DMS114 treated with DMSO at 0.1 percent for 48 hours (cell line): ENCODE measurements at regions not wholly inside any gene's neighbourhood (a gene's known extent, or its start where the extent isn't known, plus 50 kb on each side); places are given as distances from the start of the nearest gene placed in this dataset.

Experiments used
- DNase-seq: peaks from one replicate; lab custom pipeline; 2025; ENCODE audit not compliant: unreplicated experiment; lab: John Stamatoyannopoulos, UW

DNA sequence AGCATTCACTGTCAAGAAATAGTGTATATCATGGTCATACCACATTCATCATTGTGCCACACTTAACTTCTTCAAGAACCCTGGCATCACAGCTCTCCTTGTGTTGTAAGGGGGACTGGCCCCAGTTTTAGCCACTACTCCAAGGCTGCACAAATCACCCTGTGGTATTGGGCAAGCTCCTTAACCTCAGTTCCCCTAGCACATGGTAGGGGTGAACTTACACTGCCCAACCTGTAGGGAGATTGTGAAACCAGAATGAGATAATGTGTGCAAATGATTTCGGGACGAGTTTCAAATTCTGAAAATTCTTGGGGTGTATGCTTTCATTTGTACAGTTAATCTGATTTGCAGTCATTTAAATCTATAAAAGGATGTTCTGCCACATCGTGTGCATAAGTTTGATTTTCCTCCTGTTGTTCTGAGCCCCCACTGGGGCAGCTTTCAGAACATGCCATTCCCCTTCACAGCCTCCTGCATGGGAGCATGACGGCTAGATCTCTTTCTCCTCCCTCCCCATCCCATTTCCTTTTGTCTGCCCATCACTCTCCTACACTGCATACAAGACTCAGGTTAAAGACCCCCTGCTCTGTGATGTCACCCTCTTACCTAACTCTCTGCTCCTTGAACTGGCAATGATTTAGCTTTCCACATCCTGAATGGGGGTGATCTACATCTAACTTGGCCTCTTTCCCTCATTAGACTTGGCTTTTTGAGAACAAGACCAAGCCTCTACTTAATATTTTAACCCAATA, 290.3 kb downstream of the CHRM3 start:
- DNase-seq: no peak

DNA sequence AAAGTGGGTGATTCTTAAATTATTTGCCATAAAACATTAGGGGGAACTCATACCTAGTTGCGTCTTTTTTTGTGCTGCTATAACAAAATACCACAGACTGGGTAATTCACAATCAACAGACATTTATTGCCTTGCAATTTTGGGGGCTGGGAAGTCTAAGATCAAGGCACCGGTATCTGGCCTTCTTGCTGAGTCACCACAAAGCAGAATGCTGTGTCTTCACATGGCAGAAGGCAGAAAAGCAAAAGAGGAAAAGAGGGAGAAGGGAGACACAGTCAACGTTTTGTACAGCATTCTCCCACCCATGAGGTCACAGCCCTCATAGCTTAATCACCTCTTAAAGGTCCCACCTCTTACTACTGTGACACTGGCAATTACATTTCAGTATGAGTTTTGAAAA, 291.0 kb downstream of the CHRM3 start:
- DNase-seq: no peak

DNA sequence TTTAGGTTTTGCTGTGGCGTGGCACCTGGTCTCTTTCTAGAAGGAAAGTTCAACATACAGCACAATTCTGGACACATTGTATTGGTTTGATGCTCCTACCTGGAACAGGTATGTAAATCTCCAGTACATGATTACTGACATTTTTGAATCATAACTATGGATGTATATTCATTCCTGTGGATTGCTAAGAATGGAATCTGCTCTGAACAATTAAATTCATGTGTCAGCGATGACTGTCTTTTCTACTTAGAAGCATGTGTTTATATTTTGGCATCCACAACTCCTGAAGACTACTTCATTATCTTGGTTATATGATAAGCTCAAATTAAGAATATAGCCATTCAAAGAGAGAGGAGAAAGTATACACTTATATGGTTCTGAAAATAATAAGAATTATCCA, 291.8 kb downstream of the CHRM3 start:
- no peak for DNase-seq

DNA sequence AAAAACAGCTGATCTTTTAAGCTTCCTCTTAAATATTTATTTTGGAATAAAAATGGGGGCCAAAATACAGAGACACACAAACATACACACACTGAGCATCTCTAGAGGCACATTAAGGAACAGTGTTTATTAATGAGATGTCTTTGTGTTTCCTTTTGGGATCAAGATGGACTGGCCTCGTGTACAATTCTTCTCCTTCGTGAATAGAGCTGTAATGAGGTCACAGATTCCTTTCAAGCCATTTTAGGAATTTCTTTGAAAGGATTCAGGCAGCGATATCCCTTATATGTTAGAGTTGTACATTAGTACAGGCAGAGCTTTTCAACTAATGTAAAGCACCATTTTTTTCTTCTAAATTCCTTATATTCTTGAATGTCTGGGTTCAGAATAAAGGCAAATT, 295.7 kb downstream of the CHRM3 start:
- no peak for DNase-seq

DNA sequence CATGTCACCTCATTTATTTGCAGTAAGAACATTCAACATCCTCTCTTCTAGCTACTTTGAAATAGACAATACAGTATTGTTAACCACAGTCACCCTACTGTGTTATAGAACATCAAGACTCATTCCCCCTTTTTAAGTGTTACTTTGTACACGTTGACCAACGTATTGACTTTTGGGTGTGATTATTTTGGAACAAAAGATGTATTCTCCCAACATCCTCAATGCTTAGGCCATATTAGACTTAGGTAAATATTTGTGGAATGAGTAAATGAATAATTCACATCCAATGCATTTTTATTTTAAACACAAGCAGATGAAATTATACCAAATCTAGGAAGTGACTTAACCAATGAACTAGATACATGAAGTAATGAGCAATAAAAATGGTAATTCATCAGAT, 296.6 kb downstream of the CHRM3 start:
- DNase-seq: no peak

DNA sequence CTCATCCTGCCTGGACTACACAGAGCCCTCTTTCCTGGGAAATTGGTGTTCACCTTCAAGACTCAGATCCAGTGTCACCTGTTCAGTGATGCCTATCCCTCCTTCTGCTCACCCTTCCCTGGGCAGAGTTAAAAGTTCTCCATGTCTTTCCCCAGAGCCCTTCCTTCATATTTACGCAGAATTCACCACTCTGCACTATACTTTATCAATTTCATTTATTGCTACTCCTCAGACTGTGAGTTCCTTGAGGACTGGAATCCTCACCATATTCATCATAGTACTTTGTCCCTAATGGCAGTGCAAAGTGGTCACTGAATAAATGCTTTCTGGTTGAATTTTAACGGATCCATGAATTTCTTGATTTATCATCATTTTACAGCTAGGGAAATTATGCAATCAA, 300.0 kb downstream of the CHRM3 start:
- no peak for DNase-seq

DNA sequence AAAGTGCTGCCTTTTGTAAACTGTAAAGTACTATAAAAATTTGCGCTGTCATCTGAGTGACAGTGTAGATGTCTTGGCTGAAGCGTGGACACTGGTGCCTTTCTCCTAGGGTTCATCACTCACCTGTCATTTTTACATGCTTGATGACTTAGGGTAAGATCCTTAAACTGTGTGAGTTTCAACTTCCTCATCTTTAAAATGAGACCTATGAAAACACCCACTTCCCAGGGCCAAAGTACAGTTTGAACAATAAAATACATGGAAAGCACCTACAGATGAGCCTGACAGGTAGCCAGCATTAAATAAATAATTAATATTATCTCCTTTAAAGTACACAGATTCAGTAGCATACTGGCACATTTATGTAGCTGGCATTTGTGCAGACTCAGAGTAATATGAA, 309.9 kb downstream of the CHRM3 start:
- DNase-seq: no peak

DNA sequence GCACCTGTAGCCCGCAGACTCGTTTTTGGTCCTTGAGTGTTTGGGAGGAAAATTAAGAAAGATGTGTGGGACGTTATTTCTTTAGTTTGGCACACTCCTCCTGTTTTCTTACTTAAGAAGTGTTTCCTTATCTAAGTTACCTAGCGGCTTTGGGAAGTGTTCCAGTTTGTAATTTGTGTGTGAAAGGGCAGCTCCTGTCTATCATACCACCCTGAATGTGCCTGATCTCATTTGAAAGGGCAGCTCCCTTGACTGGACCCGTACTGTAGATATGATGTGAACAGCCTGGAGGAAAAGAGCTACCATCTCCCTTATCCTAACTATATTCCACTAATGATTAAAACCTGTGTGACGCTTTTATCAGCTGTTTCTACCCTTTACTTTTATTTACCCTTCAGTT, 314.3 kb downstream of the CHRM3 start:
- DNase-seq: no peak

DNA sequence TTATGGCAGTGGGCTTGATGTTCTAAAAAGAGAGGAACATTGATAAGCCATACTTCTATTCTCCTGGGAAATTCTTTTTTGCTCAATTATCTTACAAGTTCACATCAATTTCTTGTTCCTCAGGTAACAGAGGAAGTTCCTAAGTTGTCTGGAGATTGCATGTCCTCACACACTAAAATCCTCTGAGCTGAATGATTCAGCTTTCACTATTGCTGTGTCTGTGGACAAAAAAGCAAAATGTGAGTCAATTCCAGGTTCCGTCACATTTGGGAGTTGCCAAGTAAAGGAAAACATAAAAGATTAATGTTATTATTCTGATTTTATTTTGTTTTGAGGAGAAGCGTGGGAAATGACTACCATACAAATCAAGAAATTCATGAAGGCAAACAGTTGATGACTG, 316.7 kb downstream of the CHRM3 start:
- DNase-seq: no peak

DNA sequence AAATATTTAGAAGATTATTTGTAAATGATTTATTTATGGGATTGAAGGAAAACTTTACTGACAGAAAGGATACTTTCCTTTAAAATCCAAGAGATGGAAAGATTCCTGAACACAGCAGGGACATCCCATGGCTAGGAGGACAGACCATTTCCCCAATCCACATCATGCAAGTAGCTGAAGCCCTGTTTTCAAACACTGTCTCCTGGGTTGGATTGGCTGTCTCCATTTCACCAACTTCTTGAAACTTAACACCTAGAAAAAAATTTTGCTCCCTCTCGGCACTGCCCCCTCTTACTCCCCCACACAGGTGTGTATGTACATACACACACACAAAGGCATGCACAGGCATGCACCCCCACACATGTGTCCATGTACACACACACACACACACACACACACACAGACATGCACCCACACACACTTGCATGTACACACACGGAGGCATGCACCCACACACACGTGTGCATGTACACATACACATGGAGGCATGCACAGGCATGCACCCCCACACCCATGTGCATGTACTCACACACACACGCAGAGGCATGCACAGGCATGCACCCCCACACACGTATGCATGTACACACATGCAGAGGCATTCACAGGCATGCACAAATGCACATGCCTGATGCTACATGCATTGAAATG, 320.0 kb downstream of the CHRM3 start:
- no peak for DNase-seq

DNA sequence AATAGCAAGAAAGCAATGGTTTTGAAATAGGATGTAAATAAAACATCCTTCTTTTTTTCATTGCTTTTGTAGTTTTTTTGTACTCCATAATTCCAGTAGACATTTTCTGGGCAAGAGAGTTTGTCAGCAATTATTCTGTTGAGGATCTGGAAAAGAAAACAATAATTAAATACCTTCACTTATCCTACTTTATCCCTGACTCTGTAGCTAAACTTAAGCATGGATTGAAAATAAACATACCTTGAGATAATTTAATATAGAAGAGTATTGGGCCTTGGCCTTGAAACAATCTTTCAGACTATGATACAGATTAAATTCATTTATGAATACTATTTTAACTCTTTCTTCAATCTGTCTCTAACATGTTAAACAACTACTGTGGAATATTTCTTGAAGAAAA, 321.2 kb downstream of the CHRM3 start:
- DNase-seq: no peak

DNA sequence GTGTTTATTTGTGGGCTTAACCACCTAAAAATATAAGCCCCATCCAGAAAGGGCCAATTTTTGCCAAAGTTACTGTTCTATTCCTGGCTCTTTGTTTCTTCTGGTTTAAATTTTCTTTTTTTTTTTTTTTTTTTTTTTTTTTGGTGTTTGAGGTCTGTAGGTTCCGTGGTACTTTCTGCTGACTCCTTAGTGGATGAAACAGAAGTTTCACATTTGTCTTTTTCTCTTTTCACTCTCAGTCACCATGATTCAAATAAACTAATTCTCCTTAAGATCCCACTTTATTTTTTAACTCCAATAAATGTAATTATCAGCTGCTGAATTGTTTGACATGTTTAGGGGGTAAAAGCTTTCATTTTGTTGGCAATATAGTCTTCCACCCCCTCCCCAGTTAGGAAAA, 322.3 kb downstream of the CHRM3 start:
- no peak for DNase-seq

DNA sequence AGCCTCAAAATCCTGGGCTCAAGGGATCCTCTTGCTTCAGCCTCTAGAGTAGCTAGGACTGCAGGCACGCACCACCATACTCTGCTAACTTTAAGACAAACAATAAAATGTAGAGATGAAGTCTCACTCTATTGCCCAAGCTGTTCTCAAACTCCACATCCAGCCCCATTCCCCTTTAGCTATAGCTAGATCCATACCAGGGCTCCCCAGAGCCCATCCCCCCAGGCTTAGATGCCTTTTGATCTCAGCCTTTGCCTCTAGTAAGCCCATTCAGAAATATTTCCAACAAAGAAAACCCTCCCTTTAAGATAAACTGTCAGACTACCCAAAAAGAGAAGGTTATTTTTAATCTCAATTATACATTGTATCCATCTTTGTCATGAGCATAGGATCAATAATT, 325.4 kb downstream of the CHRM3 start:
- no peak for DNase-seq

DNA sequence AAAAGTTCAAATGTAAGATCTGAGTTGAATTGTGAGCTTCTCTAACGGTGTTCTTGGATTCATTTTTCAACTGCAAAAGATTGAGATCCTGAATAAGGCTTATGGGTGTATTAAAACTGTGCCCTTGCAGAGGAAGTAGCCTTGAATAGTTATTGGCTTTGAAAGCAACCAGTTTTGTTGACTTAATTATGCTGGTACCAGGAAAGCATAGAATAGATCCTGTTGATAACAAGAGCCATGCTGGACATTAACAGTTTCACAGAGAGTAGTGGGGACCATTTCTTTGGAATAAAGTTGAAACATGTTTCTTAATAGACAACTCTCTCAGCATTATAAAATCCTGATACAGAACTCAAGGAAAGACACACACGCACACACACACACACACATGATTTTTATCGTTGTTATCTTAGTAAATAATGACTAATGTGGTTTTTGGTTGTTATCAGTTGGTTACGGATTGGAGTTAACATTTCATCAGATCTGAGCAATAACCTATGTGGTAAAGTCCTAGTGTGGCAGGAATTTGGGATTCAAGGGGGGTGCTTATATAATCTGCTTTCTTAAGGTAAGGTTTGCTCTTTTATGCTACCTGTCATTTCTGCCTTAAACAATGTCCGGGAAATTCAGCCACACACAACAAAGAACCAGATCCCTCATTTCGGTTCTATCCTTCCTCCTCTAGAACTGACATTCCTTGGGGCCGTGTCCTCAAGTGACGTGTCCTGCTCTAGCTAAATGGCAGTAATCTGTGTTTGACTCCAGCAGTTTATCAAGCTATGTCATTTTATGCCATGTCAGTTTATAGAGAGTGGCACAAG, 330.9 kb downstream of the CHRM3 start:
- no peak for DNase-seq

DNA sequence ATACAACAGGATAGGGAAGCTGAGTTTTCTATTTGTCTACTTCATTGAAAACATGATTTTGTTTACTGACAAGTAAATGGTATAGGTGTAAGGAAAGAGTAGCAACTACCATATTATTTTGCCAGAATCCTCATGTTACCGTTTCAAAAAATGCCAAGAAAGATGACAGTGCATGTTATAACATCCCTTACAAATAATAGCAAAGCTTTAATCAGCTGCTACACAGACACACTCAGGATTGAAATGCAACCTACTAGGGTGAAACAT, 331.5 kb downstream of the CHRM3 start:
- DNase-seq: no peak

DNA sequence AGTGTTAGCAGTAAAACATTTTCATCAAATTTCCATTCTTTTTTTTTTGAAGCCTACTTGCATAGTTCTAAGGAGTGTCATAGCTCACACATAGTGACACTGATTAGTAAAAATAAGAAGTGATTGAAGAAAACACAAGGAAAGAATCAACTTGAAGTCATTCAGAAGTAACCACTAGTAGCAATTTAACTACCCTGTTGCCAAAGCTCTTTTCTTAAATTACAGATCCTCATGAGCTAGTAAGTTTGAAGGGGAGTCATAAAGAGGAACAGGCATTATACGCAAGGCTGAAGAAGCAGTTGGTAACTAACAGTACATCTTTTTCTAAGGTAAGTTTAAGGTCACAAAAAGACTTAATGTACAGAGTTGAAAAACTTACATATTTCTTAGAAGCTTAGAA, 332.2 kb downstream of the CHRM3 start:
- DNase-seq: no peak

DNA sequence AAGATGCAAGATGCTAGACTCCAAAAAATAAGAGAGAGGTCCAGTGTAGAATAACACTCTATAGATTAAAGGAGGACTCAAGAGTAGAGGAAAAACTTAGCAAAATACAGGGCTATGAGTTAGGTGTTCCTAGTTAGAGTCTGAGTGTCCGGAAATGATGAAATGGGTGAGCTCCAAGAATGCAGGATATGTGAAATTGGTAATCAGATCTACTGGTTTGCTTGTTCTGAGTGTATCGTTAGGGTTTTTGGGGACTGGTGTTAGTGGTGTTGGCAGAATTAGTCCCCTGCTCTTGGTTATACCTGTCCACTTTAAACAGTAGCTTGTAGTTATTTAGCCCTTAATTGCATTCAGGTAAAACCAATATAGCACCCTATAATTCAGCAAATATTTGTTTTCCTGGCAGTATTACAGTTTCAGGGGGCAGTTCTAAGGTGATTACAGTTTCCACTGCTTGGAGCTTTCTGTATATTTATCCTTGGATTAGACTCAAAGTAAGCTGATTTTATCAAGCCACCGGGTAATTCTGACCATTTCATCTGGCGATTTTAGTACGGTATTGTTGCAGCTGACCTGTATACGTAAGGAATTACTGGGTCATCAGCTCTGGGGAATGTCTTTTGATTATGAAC, 332.7 kb downstream of the CHRM3 start:
- no peak for DNase-seq

DNA sequence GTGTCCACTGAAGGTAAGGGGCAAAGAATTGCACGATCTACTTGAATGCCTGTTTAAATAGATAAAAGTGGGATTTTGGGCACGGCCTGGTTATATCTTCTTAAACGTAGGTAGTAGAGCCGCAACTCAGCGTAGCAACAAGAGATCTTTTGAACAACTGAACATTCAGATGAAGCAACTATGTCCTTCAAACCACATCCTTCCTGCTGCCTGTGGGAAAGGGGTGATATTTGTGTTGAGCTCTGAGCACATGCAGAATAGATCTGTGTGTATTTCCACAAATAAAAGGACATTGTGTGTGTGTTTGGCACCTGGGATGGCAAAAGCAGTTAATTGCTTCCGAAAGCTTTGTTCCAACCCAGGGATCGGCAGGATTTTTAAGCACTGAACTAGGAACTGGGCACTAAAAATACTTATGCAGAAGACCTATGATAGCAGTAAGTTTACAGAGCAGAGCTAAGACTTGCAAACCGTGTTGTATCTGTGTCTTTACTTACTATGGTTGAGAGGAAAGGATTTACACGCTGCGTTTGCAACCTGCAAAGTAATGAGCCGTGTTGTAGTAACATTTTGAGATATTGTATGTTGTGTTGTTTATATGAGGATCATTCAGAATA, 333.4 kb downstream of the CHRM3 start:
- no peak for DNase-seq

DNA sequence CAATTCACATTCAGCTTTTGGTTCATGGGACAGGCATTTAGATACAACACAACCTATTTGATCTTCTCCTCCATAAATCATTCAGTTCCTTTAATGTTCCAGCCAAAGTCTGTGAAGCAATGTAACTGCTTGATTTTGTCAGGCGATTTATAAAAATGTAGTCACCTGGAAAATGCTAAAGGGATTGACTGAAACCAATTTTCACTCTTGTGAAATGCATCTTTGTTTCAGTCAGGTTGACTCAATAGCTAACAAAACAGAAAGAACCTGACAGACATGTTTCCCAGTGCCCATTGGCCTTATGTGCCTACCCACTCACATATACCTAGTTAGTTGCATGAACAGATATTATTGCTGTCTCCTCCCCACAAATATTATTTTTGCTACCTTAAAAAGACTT, 335.7 kb downstream of the CHRM3 start:
- no peak for DNase-seq

DNA sequence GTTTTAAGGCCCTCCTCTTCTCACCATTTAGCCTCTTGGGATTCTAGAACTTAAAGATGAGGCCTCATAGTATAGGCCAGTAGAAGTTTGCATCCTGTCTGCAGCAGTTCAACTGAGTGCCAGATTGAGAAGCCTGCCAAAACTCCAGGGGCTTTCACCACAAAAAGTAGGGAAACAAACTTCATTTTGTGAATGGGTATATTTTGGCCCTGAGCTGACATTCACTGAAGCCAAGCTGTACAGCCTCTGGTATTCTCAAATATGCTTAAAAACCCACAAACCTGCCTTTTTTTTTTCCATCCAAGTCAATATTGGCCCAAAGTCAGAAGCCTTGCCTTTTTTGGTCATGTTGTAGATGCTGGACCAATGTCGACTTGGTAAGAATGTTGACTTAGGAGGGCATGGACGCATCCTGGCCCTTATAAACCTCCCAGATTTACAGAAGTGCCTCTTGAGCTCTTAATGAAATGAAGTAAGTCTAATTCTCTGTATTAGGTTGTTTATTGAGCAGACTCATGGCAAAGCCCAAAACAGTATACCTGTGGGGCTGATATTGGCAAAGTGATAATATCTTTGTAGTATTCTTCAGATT, 337.5 kb downstream of the CHRM3 start:
- DNase-seq: no peak

DNA sequence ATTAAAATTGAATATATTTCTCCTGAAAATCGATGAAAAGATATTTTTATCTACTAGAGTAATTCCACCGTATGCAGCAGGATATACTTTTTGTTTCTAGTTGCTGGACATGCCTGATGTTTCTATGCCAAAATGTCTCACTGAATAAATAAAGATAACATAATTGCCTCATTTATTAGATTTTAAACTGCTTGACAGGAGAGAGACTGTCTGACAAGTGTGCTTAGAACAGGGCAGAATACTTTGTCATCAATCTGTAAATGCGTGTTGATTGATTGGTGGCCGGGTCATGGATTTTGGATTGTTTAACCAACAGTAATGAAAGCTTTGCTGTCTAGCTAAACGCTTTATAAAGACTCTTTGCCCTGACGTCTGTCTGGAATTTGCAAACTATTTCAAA, 339.0 kb downstream of the CHRM3 start:
- DNase-seq: no peak
